Right lobe of liver (tissue), 6 donors: ENCODE measurements at regions not wholly inside any gene's neighbourhood (a gene's known extent, or its start where the extent isn't known, plus 50 kb on each side); places are given as distances from the start of the nearest gene placed in this dataset.

Source experiments
- ATAC-seq, 4 donors: fragments of 200-7000 bp; cut with Tn5 transposase; one replicate each; pipeline ENCODE4 v1.9.1; 2020; ENCODE audit warnings: mild to moderate bottlenecking in 4 of 4, moderate library complexity in 4 of 4
- DNase-seq, 3 donors: peaks; one replicate each; pipeline ENCODE4 v3.0.0-alpha.2; 2020
- H3K27ac ChIP-seq, 3 donors: fragments of 200-600 bp; one replicate each; pipeline ENCODE4 v1.8.0; 2022
- H3K27me3 ChIP-seq, 2 donors: fragments of 200-600 bp; one replicate each; pipeline ENCODE4 v1.8.0; 2022
- H3K36me3 ChIP-seq, 4 donors: fragments of 200-600 bp; sonication (generic) in 1 of 4; one replicate each; pipeline versions ENCODE4 v1.5.1 to v1.8.0; 2017 to 2022; ENCODE audit warnings: control low read depth in 1 of 4
- H3K4me1 ChIP-seq, 4 donors: fragments of 200-600 bp; sonication (generic) in 1 of 4; one replicate each; pipeline versions ENCODE4 v1.5.1 to v1.8.0; 2017 to 2022; ENCODE audit warnings: control low read depth in 1 of 4
- H3K4me3 ChIP-seq, 3 donors: fragments of 200-600 bp; one replicate each; pipeline ENCODE4 v1.8.0; 2022
- H3K9me3 ChIP-seq, 4 donors: fragments of 200-600 bp; sonication (generic) in 1 of 4; one replicate each; pipeline versions ENCODE4 v1.5.1 to v1.8.0; 2017 to 2022; ENCODE audit warnings: control low read depth in 1 of 4
- POLR2A ChIP-seq: fragments of 450-650 bp; IDR thresholded peaks from one replicate; pipeline ENCODE4 v1.6.1; 2017; ENCODE audit warnings: antibody characterized with exemption, mild to moderate bottlenecking
- WGBS: methylation state at CpG from one replicate; pipeline ENCODE4 v1.1.6; 2018; ENCODE audit warnings: low coverage, low lambda C conversion rate; ENCODE audit not compliant: insufficient coverage; ENCODE audit errors: missing lambda C conversion rate; 5-methylcytosine and 5-hydroxymethylcytosine counted together
- intact Hi-C, 2 donors: fragments of 100-400 bp; cut with DNase I; formaldehyde crosslinking; loops; one replicate each; pipeline versions ENCODE4 v1.11.2 to v1.14.1; 2022
- TF ChIP-seq, protein P1 (sequence below), 4 donors: fragments of 200-600 bp in 3 of 4; fragments of 450-650 bp in 1 of 4; IDR thresholded peaks; one replicate each; pipeline versions ENCODE4 v1.5.1 to v1.8.0; 2016 to 2022; ENCODE audit warnings: antibody characterized with exemption in 4 of 4, mild to moderate bottlenecking in 2 of 4
- donor health status: DM: no; HTN: yes; CAD: no.
- donor health status: DM: no; HTN: no; CAD: no.
- donor health status: DM: no; HTN: no; CAD: no.
- donor health status: DM: no; HTN: yes; CAD: no.
- donor health status: DM: no; HTN: yes; CAD: no.

DNA sequence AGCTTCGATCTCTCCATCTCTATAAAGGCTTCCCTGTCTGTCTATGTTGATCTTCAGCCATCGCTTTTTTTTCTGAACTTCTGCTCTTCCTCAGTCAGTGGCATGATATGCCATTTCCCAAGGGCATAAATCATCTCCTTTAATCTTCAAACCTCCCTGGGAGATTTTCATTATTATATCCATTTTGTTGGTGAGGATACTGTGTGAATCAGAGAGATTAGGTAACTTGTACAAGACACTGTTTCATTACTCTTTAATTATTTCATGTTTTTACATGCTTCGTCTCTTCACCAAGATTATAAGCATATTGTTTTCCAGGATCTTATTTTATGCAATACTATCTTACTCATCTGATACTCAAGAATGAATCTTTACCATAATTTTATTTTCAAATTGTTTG is 124.8 kb upstream of the ATP11B start:
- no peak for DNase-seq
- intact Hi-C loops, result no loop called here
- no peaks in the 10 kb centered on the region for H3K27me3 ChIP-seq
- WGBS, result 85% methylated on average over 3 of the region's 3 CpGs
- H3K9me3 ChIP-seq, result no peaks in the 10 kb centered on the region
- ATAC-seq, result no peak
- H3K4me1 ChIP-seq, result no peaks in the 10 kb centered on the region
- no peak overlapping the region for H3K27ac ChIP-seq
- no peaks in the 10 kb centered on the region for H3K36me3 ChIP-seq
- TF ChIP-seq, protein P1, sequence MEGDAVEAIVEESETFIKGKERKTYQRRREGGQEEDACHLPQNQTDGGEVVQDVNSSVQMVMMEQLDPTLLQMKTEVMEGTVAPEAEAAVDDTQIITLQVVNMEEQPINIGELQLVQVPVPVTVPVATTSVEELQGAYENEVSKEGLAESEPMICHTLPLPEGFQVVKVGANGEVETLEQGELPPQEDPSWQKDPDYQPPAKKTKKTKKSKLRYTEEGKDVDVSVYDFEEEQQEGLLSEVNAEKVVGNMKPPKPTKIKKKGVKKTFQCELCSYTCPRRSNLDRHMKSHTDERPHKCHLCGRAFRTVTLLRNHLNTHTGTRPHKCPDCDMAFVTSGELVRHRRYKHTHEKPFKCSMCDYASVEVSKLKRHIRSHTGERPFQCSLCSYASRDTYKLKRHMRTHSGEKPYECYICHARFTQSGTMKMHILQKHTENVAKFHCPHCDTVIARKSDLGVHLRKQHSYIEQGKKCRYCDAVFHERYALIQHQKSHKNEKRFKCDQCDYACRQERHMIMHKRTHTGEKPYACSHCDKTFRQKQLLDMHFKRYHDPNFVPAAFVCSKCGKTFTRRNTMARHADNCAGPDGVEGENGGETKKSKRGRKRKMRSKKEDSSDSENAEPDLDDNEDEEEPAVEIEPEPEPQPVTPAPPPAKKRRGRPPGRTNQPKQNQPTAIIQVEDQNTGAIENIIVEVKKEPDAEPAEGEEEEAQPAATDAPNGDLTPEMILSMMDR (IDR thresholded peaks at IDR 0.05), result no peak
- no peak for TF ChIP-seq POLR2A
- no peak overlapping the region for H3K4me3 ChIP-seq

- no peak for DNase-seq
- Histone ChIP-seq H3K36me3 (no peaks in the 10 kb centered on the region), H3K4me3 (no peak overlapping the region), H3K27me3 (no peaks in the 10 kb centered on the region), H3K4me1 (no peaks in the 10 kb centered on the region), H3K27ac (no peak overlapping the region), H3K9me3 (no peaks in the 10 kb centered on the region)
- intact Hi-C loops, result no loop called here
- ATAC-seq, result no peak
- TF ChIP-seq, protein P1 (IDR thresholded peaks at IDR 0.05), result no peak
- TF ChIP-seq POLR2A, result no peak
Measured at GRCh38 chr3:182668974-182669373, 124.3 kb upstream of the ATP11B start.

GRCh38 chr3:182671541-182671940 is 121.8 kb upstream of the ATP11B start:
- Histone ChIP-seq H3K4me1 (no peaks in the 10 kb centered on the region), H3K9me3 (no peaks in the 10 kb centered on the region), H3K27ac (no peak overlapping the region), H3K4me3 (no peak overlapping the region), H3K36me3 (no peaks in the 10 kb centered on the region), H3K27me3 (no peaks in the 10 kb centered on the region)
- 32% methylated on average over 2 of the region's 2 CpGs for WGBS
- no peak for DNase-seq
- intact Hi-C loops, result no loop called here
- TF ChIP-seq, protein P1 (IDR thresholded peaks at IDR 0.05), result no peak
- TF ChIP-seq POLR2A, result no peak
- ATAC-seq, result no peak

DNA sequence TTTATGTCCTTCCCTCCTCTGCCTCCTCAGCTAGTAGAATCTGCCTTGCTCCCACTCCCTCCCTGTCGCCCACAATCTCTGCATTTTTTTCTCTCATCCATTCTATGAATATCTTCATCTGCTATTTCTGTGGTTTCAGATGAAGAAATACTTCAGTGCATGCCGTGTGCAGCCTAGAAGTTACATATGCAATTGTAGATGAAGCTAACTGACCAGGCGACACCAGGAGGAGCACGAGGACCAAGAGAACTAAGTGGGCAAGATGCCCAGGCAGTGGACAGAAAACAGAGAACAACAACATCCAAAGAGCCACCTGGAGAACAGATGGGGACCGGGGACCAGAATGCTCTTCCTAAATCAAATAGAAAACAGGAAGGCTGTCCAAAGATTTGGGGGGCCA is 121.4 kb upstream of the ATP11B start:
- Histone ChIP-seq H3K9me3 (no peaks in the 10 kb centered on the region), H3K27ac (no peak overlapping the region), H3K36me3 (no peaks in the 10 kb centered on the region), H3K27me3 (no peaks in the 10 kb centered on the region), H3K4me1 (no peaks in the 10 kb centered on the region), H3K4me3 (no peak overlapping the region)
- ATAC-seq (peak; percentile 36 to 77 (median 58)), DNase-seq (peak in 2 of 3 donors; percentile 22 to 67)
- intact Hi-C loops, result no loop called here
- 53% methylated on average over 5 of the region's 5 CpGs for WGBS
- TF ChIP-seq, protein P1 (IDR thresholded peaks at IDR 0.05), result peak in 1 of 4 donors; percentile 8
- no peak for TF ChIP-seq POLR2A

DNA sequence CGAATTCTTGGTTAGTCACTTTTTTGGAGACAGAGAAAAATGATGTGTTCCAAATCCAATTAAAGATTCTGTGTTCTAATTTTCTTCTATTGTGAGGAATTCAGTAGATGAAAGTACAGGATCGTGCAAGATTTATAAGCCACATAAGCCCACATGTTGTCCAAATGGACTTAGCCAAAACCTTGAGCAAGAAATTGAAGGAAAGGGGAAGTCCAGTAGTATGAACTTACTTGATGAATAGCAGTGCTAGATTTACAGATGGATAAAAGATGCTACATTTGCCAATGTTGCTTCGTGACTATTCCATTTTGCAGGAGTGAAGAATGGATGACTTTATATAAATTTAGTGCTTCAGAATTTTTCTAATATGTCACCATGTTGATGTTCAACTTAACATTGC is 120.0 kb upstream of the ATP11B start:
- Histone ChIP-seq H3K36me3 (no peaks in the 10 kb centered on the region), H3K4me1 (no peaks in the 10 kb centered on the region), H3K27me3 (no peaks in the 10 kb centered on the region), H3K9me3 (no peaks in the 10 kb centered on the region), H3K4me3 (no peak overlapping the region), H3K27ac (no peak overlapping the region)
- ATAC-seq (no peak), DNase-seq (no peak)
- intact Hi-C loops, result no loop called here
- WGBS, result 47% methylated on average over 3 of the region's 3 CpGs
- no peak for TF ChIP-seq POLR2A
